ENCODE measurements at regions not wholly inside any gene's neighbourhood (a gene's known extent, or its start where the extent isn't known, plus 50 kb on each side); places are given as distances from the start of the nearest gene placed in this dataset.

GRCh38 chr9:17871213-17871890 is 292.5 kb downstream of the SH3GL2 start:
- no peak for TF ChIP-seq CTCF (IDR thresholded peaks at IDR 0.05; ENCODE audit: insufficient read depth, low read length)
- no peak overlapping the region for H3K4me3 ChIP-seq (ENCODE audit: low read depth, low read length)
- DNase-seq (ENCODE audit: low read depth), result no peak

DNA sequence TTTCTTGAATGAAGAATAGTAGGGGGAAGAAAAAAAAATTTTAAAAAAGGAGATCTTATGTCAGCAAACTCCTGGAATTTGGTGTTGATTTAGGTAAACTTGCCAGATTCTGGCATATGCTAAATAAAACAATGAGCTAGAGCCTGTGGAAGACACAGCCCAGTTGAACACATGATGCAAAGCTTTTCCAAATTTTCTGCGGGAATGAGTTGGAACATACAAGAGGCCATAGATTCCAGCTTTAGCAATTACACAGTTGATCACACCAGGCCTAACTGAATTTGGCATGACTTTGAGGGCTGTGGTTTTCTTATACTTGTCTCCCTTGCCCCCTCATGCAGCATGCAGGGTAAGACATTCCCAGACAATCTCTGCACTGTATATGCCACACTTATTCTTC is 297.0 kb downstream of the SH3GL2 start:
- DNase-seq (ENCODE audit: low read depth), result no peak
- TF ChIP-seq CTCF (IDR thresholded peaks at IDR 0.05; ENCODE audit: insufficient read depth, low read length), result no peak
- H3K4me3 ChIP-seq (ENCODE audit: low read depth, low read length), result no peak overlapping the region

GRCh38 chr9:17876687-17877086 is 297.8 kb downstream of the SH3GL2 start:
- DNase-seq (ENCODE audit: low read depth), result no peak
- H3K4me3 ChIP-seq (ENCODE audit: low read depth, low read length), result no peak overlapping the region
- no peak for TF ChIP-seq CTCF (IDR thresholded peaks at IDR 0.05; ENCODE audit: insufficient read depth, low read length)

DNA sequence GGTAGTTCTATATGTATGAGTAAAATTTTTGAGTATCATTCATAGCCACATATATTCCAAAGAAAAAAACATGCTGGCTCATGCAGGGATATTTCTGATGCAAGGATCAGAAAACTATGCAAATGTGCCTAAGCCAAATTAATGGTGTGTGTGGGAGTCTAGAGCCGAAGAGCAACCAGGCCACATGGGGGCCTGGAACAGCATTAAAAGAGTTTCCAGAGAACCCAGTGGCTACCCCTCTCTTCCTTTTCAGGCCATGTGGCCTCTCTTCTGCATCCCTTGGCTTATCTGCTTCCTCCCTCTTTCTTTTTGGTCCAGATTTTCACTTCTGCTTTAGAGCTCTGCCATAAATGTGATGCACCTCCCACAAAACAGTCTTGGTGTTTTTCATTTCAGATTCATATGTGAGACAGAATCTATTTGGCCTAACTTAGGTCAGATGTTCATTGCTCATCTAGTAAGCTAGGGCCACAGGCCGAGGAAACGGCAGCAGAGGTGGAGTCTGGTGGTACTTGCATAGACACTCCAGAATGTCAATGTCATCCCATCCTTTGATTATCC is 300.0 kb downstream of the SH3GL2 start:
- no peak overlapping the region for H3K4me3 ChIP-seq (ENCODE audit: low read depth, low read length)
- no peak for DNase-seq (ENCODE audit: low read depth)
- TF ChIP-seq CTCF (IDR thresholded peaks at IDR 0.05; ENCODE audit: insufficient read depth, low read length), result no peak

- no peak for DNase-seq (ENCODE audit: low read depth)
- no peak for TF ChIP-seq CTCF (IDR thresholded peaks at IDR 0.05; ENCODE audit: insufficient read depth, low read length)
- no peak overlapping the region for H3K4me3 ChIP-seq (ENCODE audit: low read depth, low read length)
Observed at GRCh38 chr9:17881371-17881770, 302.5 kb downstream of the SH3GL2 start.

- no peak for DNase-seq (ENCODE audit: low read depth)
- TF ChIP-seq CTCF (IDR thresholded peaks at IDR 0.05; ENCODE audit: insufficient read depth, low read length), result no peak
- H3K4me3 ChIP-seq (ENCODE audit: low read depth, low read length), result no peak overlapping the region
Observed at GRCh38 chr9:17882688-17883594, 304.1 kb downstream of the SH3GL2 start.

Data from fibroblast of the aortic adventitia (primary cell).